Liver (tissue), 3 donors: ENCODE measurements at regions not wholly inside any gene's neighbourhood (a gene's known extent, or its start where the extent isn't known, plus 50 kb on each side); places are given as distances from the start of the nearest gene placed in this dataset.

ENCODE experiments used
- ATF3 ChIP-seq: IDR thresholded peaks from 2 replicates; pipeline ENCODE4 v1.6.1; 2016; ENCODE audit warnings: antibody characterized with exemption
- CTCF ChIP-seq: fragments of 150-350 bp; IDR thresholded peaks from 2 replicates; pipeline ENCODE4 v1.5.1; 2017; ENCODE audit warnings: improper control_type of control experiment, low read depth, low read length; ENCODE audit not compliant: missing input control
- EGR1 ChIP-seq, 2 donors: IDR thresholded peaks; 2 replicates each; pipeline ENCODE4 v1.6.1; 2016 to 2018; ENCODE audit warnings: antibody characterized with exemption in 2 of 2, low read depth in 2 of 2
- GABPA ChIP-seq, 2 donors: IDR thresholded peaks in 1 of 2; conservative IDR thresholded peaks in 1 of 2; 2 replicates each; pipeline ENCODE4 v1.6.1; 2016; ENCODE audit warnings: antibody characterized with exemption in 2 of 2, mild to moderate bottlenecking in 1 of 2, moderate library complexity in 1 of 2
- HNF4G ChIP-seq: IDR thresholded peaks from 2 replicates; pipeline ENCODE4 v1.6.1; 2016; ENCODE audit warnings: antibody characterized with exemption
- JUND ChIP-seq, 2 donors: IDR thresholded peaks; 2 replicates each; pipeline ENCODE4 v1.6.1; 2016; ENCODE audit warnings: antibody characterized with exemption in 2 of 2
- MAX ChIP-seq: IDR thresholded peaks from 2 replicates; pipeline ENCODE4 v1.6.1; 2016; ENCODE audit warnings: antibody characterized with exemption
- REST ChIP-seq: IDR thresholded peaks from 2 replicates; pipeline ENCODE4 v1.6.1; 2016; ENCODE audit warnings: antibody characterized with exemption, mild to moderate bottlenecking
- TAF1 ChIP-seq: conservative IDR thresholded peaks from 2 replicates; pipeline ENCODE4 v1.6.1; 2016; ENCODE audit warnings: antibody characterized with exemption, mild to moderate bottlenecking
- YY1 ChIP-seq: IDR thresholded peaks from 2 replicates; pipeline ENCODE4 v1.6.1; 2016; ENCODE audit warnings: antibody characterized with exemption, mild to moderate bottlenecking
- donor health status: healthy.
- donor health status: healthy.

GRCh38 chr2:200170221-200170620, 136.3 kb upstream of the SPATS2L start:
- TF ChIP-seq TAF1: no peak
- no peak for TF ChIP-seq MAX
- TF ChIP-seq REST: no peak
- no peak for TF ChIP-seq YY1
- TF ChIP-seq JUND (IDR thresholded peaks at IDR 0.05): no peak
- TF ChIP-seq CTCF: no peak
- TF ChIP-seq HNF4G: no peak
- no peak for TF ChIP-seq ATF3
- TF ChIP-seq EGR1 (IDR thresholded peaks at IDR 0.05; ENCODE audit: low read depth in 2 of 2): no peak
- no peak for TF ChIP-seq GABPA (IDR thresholded peaks at IDR 0.05 in 1 of 2, conservative IDR thresholded peaks at IDR 0.05 in 1 of 2)
